Heart left ventricle (tissue), 16 donors: ENCODE measurements at regions not wholly inside any gene's neighbourhood (a gene's known extent, or its start where the extent isn't known, plus 50 kb on each side); places are given as distances from the start of the nearest gene placed in this dataset.

Source experiments
- ATAC-seq, 4 donors: fragments of 200-7000 bp; cut with Tn5 transposase; one replicate each; pipeline ENCODE4 v1.9.1; 2020 to 2022; ENCODE audit warnings: moderate library complexity in 4 of 4, mild to moderate bottlenecking in 3 of 4, moderate number of reproducible peaks in 1 of 4
- DNase-seq, 5 donors: peaks; one replicate each; pipeline ENCODE4 v3.0.0-alpha.2; 2020
- H3K27ac ChIP-seq, 12 donors: fragments of 200-600 bp; sonication (generic) in 4 of 12; one replicate each; pipeline versions ENCODE4 v1.5.0 to v1.8.0; 2016 to 2022; ENCODE audit warnings: mild to moderate bottlenecking in 2 of 12
- H3K27me3 ChIP-seq, 9 donors: fragments of 200-600 bp; sonication (generic) in 2 of 9; one replicate each; pipeline versions ENCODE4 v1.5.1 to v1.8.0; 2016 to 2022; ENCODE audit warnings: mild to moderate bottlenecking in 3 of 9
- H3K36me3 ChIP-seq, 9 donors: fragments of 200-600 bp; sonication (generic) in 2 of 9; one replicate each; pipeline versions ENCODE4 v1.5.0 to v1.8.0; 2018 to 2022; ENCODE audit warnings: mild to moderate bottlenecking in 2 of 9
- H3K4me1 ChIP-seq, 12 donors: fragments of 200-600 bp; sonication (generic) in 4 of 12; one replicate each; pipeline versions ENCODE4 v1.5.0 to v1.8.0; 2016 to 2022; ENCODE audit warnings: mild to moderate bottlenecking in 3 of 12
- H3K4me3 ChIP-seq, 12 donors: fragments of 200-600 bp; sonication (generic) in 4 of 12; one replicate each; pipeline versions ENCODE4 v1.5.0 to v1.8.0; 2017 to 2022; ENCODE audit warnings: mild to moderate bottlenecking in 9 of 12, moderate library complexity in 4 of 12
- H3K9me3 ChIP-seq, 12 donors: fragments of 200-600 bp; sonication (generic) in 4 of 12; one replicate each; pipeline versions ENCODE4 v1.5.0 to v1.8.0; 2016 to 2022; ENCODE audit warnings: mild to moderate bottlenecking in 1 of 12
- POLR2A ChIP-seq, 2 donors: fragments of 450-650 bp; IDR thresholded peaks; one replicate each; pipeline ENCODE4 v1.6.1; 2017; ENCODE audit warnings: antibody characterized with exemption in 2 of 2, mild to moderate bottlenecking in 2 of 2, moderate library complexity in 2 of 2
- WGBS, 4 donors: extraction: QIAGEN DNeasy Blood & Tissue Kit in 2 of 4; methylation state at CpG; one replicate each; pipeline versions ENCODE4 v1.1.5 to v1.1.7; 2013 to 2018; 5-methylcytosine and 5-hydroxymethylcytosine counted together
- intact Hi-C, 10 donors: fragments of 100-400 bp; cut with DNase I; formaldehyde crosslinking; loops; one replicate each; pipeline versions ENCODE4 v1.11.1 to v1.14.2; 2022
- TF ChIP-seq, protein P1 (sequence below), 12 donors: fragments of 200-600 bp; sonication (generic) in 4 of 12; IDR thresholded peaks; one replicate each; pipeline versions ENCODE4 v1.5.0 to v1.8.0; 2018 to 2022; ENCODE audit warnings: antibody characterized with exemption in 12 of 12, mild to moderate bottlenecking in 5 of 12
- donor health status: ischemic (EF 13 %, LVEDD 7.1; RV severe dilation, severe dysfunction).
- donor health status: healthy with polysubstance abuse.
- donor health status: DM: no; HTN: yes; CAD: no.
- donor health status: DM: no; HTN: no; CAD: no.
- donor health status: ischemic (EF 25% LVEDD 6.9; RV normal size, moderate dysfunction).
- donor health status: ischemic (EF 25% LVEDD 5.7; RV mildly dilated, moderate dysfunction).
- donor health status: healthy.
- donor health status: DM: yes; HTN: yes; CAD: no.
- donor health status: ischemic (EF 35%, LVEDD 5.7; RV mildly dilated, moderate dysfunction).
- donor health status: nonischemic (EF 11% LVEDD 7.7; RV severe dilation, severe dysfunction).
- donor health status: DM: yes; HTN: yes; CAD: no.
- donor health status: PGD.
- donor health status: ischemic (EF 29% LVEDD 5.4; RV normal size, mild dysfunction).
- donor health status: nonischemic (EF 23%, LVEDD 6.1; RV moderate dilation, normal function).

DNA sequence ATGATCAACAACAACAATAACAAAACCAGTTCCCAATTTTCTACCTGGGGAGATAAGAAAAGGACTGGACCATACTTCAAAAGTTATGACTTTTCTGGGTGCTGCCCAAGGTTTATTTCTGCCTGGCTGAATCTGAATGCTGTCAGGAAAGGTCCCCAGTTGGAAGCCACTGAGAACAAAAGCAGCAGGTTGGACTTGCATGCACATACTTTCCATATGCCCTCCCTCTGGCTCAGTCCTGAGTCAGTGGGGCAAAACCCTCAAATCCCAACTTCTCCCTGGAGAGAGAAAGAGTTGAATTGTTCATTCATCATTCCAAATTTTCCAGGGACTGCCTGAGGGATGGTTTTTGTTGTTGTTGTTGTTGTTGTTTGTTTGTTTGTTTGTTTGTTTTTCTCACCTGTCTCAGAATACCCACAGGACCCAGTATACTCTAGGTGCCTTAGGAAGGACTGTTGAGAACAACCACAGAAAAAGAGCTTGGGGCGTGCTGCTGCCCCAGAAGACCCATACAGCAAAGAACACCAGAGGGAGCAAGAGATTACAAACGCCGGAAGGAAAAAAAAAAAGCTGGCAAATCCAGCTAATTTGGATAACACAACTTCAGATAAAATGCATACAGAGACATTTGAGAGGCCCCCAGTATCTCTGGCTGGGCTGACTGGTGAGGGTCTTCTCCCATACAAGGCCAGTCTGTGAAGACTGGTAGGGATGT is 138.9 kb upstream of the INPP4B start:
- Histone ChIP-seq H3K27ac (no peak overlapping the region), H3K4me3 (no peak overlapping the region), H3K36me3 (no peaks in the 10 kb centered on the region), H3K4me1 (peaks cover 0 to 7% (median 0%) of the 10 kb centered on the region in 12 donors), H3K27me3 (no peaks in the 10 kb centered on the region), H3K9me3 (peaks cover 0 to 19% (median 2%) of the 10 kb centered on the region in 12 donors)
- DNase-seq (no peak), ATAC-seq (no peak)
- intact Hi-C loops: no loop called here
- TF ChIP-seq, protein P1, sequence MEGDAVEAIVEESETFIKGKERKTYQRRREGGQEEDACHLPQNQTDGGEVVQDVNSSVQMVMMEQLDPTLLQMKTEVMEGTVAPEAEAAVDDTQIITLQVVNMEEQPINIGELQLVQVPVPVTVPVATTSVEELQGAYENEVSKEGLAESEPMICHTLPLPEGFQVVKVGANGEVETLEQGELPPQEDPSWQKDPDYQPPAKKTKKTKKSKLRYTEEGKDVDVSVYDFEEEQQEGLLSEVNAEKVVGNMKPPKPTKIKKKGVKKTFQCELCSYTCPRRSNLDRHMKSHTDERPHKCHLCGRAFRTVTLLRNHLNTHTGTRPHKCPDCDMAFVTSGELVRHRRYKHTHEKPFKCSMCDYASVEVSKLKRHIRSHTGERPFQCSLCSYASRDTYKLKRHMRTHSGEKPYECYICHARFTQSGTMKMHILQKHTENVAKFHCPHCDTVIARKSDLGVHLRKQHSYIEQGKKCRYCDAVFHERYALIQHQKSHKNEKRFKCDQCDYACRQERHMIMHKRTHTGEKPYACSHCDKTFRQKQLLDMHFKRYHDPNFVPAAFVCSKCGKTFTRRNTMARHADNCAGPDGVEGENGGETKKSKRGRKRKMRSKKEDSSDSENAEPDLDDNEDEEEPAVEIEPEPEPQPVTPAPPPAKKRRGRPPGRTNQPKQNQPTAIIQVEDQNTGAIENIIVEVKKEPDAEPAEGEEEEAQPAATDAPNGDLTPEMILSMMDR (IDR thresholded peaks at IDR 0.05): peak in 8 of 12 donors; percentile 10 to 34 (median 19)
- no peak for TF ChIP-seq POLR2A (IDR thresholded peaks at IDR 0.05)
- 16 to 35% (median 23%) methylated on average over 3 of the region's 3 CpGs for WGBS, 4 donors

DNA sequence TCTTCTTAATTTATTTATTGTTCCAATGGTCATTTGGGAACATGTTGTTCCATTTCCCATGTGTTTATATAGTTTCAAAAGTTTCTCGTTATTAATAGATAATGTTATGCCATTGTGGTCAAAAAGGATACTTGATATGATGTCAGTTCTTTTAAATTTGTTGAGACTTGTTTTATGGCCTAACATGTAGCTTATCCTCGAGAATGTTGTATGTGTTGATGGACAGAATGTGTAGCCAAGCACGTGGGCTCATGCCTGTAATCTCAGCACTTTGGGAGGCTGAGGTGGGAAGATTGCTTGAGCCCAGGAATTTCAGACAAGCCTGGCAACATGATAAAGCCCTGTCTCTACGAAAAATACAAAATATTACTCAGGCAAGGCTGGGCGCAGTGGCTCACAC is 168.5 kb upstream of the USP38 start:
- ATAC-seq: no peak
- 35 to 45% (median 38%) methylated on average over 5 of the region's 5 CpGs for WGBS, 4 donors
- TF ChIP-seq POLR2A (IDR thresholded peaks at IDR 0.05): no peak
- TF ChIP-seq, protein P1 (IDR thresholded peaks at IDR 0.05): no peak

DNA sequence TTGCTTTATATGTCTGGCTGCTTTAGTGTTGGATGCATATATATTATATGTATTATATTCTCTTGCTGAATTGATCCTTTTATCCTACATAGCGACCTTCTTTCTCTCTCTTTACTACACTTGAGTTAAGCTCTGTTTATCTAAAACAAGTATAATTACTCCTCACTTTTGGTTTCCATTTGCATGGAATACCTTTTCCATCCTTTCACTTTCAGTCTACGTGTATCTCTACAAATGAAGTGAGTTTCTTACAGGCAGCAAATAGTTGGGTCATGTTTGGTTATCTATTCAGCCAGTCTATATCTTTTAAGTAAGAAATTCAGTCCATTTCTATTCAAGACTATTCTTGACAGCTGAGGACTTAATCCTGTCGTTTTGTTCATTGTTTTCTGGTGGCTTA is 167.5 kb upstream of the USP38 start:
- WGBS, 4 donors: 50 to 58% (median 55%) methylated on average over 3 of the region's 3 CpGs
- Histone ChIP-seq H3K27me3 (no peaks in the 10 kb centered on the region), H3K9me3 (peaks cover 0 to 9% (median 0%) of the 10 kb centered on the region in 12 donors), H3K36me3 (no peaks in the 10 kb centered on the region), H3K27ac (no peak overlapping the region), H3K4me3 (no peak overlapping the region), H3K4me1 (peaks cover 0 to 12% (median 0%) of the 10 kb centered on the region in 12 donors)
- intact Hi-C loops: no loop called here
- no peak for ATAC-seq
- DNase-seq: no peak
- no peak for TF ChIP-seq POLR2A (IDR thresholded peaks at IDR 0.05)
- TF ChIP-seq, protein P1 (IDR thresholded peaks at IDR 0.05): no peak

More for the DNA sequence above, 168.5 kb upstream of the USP38 start:
- Histone ChIP-seq H3K36me3 (no peaks in the 10 kb centered on the region), H3K9me3 (peaks cover 0 to 17% (median 3%) of the 10 kb centered on the region in 12 donors), H3K27ac (no peak overlapping the region), H3K4me1 (peaks cover 0 to 9% (median 0%) of the 10 kb centered on the region in 12 donors), H3K27me3 (no peaks in the 10 kb centered on the region), H3K4me3 (no peak overlapping the region)
- intact Hi-C loops: no loop called here
- no peak for DNase-seq

DNA sequence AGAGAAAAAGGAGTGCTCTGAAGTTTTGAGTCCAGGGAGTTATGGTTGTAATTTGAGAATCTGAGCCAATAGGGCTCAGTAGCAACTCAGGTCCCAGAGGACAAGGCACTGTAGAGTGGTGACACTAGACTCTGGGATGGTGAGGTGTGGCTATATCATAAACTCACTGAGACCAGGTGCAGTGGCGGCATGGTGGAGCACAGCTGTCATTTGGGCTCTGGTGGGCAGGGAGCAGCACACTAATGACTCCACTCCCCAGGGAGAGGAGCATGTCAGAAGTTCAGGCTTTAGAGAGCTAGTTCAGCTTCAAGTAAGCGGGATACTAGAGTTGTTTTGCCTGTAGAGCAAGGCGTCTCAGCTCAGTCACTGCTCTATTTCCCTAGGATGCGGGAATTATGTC is 165.4 kb upstream of the USP38 start:
- ATAC-seq (no peak), DNase-seq (no peak)
- 80 to 91% (median 87%) methylated on average over 2 to 4 of the region's 4 CpGs for WGBS, 4 donors

More for the DNA sequence above, 165.4 kb upstream of the USP38 start:
- H3K9me3 ChIP-seq: peaks cover 0 to 9% (median 0%) of the 10 kb centered on the region in 12 donors
- H3K27ac ChIP-seq: no peak overlapping the region
- H3K4me3 ChIP-seq: no peak overlapping the region
- intact Hi-C loops: no loop called here
- peaks cover 0 to 22% (median 0%) of the 10 kb centered on the region in 12 donors for H3K4me1 ChIP-seq
- no peaks in the 10 kb centered on the region for H3K27me3 ChIP-seq
- TF ChIP-seq, protein P1 (IDR thresholded peaks at IDR 0.05): no peak
- no peak for TF ChIP-seq POLR2A (IDR thresholded peaks at IDR 0.05)
- H3K36me3 ChIP-seq: no peaks in the 10 kb centered on the region
